ENCODE measurements at regions not wholly inside any gene's neighbourhood (a gene's known extent, or its start where the extent isn't known, plus 50 kb on each side); places are given as distances from the start of the nearest gene placed in this dataset.

DNA sequence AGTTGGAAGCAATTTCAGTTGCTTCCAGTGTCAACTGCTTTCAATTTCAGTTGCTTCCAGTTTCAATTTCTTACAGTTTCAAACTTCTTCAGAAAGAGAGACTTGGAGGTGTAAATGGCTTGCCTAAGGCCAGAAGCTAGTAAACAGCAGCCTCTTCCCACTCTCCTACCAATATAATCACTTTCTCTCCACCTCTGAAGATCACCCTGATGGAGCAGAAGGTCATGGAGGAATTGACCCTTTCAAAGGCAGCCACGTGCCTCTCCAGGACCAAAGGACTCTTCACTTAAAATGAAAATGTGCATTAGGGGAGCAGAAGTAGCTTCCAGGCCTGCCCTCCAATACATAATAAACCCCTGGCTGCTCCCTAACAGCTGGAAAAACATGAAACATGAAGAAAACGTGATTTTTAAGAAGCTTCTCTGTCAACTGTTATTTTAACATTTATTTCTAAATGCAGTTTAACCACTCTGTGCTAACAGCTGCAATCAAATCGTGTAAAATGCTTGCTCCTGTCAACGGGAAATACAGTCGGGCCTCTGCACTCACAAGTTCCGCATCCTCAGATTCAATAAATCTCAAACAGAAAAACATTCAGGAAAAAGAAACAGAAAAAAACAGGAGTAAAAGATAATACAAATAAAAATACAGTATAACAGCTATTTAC, 1020.6 kb downstream of the XPNPEP1 start:
- in situ Hi-C loops (cut with HindIII; ENCODE audit: low sequenced_read_pairs), result no loop called here

DNA sequence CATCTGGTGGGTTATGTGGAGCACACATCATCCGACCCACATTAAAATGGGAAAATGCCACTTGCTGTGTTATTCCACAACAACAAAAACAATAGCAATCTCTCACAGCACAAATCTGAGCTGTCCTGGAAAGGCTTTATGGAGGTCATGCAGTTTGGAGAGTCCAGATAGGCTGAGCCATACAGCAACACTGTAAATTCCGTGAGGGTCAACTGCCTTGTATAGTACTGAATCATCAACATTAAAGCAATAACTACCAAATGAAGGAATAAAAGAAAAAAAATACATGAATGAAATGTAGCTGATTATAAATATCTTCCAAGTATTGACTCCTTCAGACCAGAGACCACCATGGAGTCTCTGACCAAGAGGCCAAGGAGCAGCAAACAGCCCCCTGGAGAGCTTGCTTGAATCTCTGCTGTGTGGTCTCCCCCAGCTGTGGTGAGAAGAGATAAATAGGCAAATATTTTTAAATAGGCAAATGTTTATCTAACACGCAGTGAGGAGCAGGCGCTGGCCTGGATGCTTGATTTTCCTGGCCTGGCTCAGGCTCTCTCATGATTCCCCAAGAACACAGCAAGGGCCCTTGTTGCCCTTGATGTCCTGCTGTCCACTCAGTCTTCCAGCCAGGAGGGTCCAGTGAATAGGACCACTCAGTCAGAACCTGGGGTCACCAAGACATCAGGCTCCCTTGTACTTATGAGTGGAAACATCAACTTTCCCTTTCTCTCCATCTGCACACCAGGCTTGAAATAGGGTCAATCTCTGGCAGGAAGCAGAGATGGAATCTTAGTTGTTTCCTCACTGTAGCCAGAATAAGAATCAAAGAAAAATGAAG, 1021.3 kb downstream of the XPNPEP1 start:
- in situ Hi-C loops (cut with HindIII; ENCODE audit: low sequenced_read_pairs), result no loop called here

DNA sequence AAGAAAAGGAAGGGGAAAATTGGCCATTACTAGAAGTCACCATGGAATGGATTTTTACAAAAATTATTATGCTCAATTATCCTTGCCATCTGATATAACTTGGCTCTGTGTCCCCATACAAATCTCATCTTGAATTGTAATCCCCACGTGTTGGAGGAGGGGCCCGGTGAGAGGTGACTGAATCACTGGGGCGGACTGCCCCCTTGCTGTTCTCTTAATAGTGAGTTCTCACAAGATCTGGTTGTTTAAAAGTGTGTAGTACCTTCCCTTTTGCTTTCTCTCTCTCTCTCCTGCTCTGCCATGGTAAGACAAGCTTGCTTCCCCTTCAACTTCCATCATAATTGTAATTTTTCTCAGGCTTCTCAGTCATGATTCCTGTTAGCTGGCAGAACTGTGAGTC, 1023.6 kb downstream of the XPNPEP1 start:
- in situ Hi-C loops (cut with HindIII; ENCODE audit: low sequenced_read_pairs), result no loop called here

DNA sequence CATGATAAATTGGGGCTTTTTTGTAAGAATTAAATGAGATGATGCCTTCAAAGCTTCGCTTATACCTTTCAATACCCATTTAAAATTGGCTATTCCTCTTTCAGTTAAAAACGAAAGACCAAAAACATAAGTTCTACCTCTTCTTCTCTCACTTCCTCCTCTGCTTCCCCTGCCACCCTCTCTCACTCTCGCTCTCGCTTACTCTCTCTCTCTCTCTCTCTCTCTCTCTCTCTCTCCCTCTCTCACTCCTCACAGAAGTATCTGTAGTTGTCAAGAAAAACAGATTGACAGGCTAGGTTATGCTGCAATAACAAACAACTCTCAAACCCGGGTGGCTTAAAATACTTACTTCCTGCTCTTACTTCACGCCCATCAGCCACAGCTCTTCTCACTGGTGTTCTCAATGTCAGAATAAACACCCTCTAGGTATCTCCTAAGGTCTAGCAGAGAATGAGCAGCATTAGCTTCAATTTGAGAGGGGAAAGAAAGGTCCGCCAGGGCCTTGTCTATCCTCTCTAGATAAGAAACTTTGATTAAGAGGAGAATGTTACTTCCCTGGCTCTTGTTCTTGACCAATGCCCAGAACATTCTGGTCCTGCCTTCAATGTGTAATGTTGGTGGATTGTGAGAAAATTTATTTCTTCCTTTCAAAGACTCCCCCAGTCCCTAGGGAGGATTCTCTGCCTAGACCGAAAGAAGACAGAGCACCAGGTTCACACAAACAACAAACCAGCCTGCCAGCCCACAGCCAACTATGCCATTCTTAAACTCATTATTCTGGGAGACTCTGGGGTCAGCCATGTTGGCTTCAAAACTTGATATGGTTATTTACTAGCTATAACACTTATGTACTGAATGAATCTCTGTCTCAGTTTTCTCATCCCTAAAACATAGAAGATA, 1028.7 kb downstream of the XPNPEP1 start:
- in situ Hi-C loops (cut with HindIII; ENCODE audit: low sequenced_read_pairs), result no loop called here

DNA sequence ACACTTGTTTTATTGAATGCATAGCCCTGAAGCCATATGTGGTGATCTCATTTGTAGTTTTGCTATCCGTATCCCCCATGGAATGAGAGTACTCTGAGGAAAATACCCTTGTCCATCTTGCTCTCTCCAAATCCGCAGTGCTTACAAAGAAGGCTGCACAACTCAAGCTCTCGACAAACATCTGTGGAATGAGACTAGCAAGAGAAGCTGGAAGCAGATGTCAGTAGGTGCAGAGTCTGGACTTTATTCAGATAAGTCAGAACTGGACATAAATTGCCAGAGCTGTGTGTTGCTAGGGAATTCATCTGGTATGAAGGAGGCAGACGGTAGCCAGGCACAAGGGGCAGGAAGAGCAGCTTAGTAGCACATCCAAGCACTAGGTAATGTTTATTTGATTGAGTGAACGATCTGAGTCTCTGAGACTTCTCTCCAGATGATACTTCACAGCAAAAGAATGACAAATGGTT, 1046.2 kb downstream of the XPNPEP1 start:
- in situ Hi-C loops (cut with HindIII; ENCODE audit: low sequenced_read_pairs), result no loop called here

DNA sequence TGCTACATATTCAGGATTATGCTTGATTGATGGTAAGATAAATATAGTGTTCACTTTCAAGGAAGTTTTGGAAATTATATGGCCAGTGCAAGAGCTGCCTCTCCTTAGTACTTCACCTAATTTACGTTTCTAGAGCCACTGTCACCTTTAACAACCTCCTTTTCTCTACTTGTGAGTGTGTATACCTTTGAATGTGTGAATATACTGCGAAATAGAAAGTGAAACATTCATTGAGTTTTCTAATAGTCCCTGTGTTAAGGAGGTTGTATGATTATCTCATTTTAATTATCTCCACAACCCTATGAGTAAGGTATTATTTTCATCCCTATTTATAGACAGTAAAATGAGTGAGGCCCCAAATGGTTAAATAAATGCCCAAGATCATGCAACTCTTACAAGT, 1050.5 kb downstream of the XPNPEP1 start:
- in situ Hi-C loops (cut with HindIII; ENCODE audit: low sequenced_read_pairs), result no loop called here

DNA sequence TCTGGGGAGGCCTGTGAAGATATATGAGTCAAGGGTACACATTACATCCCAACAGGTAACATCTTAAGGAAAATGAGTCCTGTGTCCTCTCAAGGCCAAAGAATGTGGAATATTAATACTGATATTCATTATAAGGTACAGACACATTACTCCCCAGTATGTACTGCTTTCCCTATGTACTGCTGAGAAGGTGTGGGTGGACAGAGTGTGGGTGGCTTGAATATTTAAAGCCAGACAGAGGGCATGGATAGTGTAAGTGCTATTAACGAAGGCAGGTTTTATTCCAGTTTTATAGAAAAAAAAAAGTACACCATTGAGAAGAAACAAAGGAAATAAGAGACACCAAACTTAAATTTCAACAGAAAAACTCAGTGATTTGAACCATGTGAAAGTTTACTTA, 1054.4 kb downstream of the XPNPEP1 start:
- in situ Hi-C loops (cut with HindIII; ENCODE audit: low sequenced_read_pairs), result no loop called here

DNA sequence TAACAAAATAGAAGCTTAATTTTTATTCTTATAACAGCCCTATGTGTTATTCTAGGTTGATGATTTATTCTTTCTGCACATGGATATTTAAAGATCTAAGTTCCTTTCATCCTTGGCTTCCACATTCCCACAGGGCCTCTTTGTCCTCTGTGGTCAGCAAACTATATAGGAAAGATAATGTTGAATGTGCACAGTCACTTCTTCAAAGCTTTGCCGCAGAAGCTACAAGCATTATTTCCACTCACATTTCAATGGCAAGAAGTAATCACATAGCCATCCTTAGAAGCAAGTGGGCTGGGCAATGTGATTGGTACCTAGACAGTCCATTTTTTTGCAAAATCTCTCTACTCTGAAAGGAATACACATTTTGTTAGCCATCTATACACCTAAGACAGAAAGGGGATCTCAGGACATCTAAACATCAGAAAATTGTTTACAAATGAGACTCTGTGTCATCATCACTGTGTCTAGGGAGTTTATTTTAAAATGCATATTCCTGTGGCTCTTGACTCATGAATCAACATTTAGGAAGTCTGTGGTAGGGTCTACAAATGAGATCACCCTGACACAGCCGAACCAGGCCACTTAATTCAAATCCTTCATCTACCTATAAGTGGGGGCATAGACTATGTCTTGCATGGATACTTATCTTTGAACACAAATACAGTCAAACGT, 1060.5 kb downstream of the XPNPEP1 start:
- in situ Hi-C loops (cut with HindIII; ENCODE audit: low sequenced_read_pairs), result no loop called here

DNA sequence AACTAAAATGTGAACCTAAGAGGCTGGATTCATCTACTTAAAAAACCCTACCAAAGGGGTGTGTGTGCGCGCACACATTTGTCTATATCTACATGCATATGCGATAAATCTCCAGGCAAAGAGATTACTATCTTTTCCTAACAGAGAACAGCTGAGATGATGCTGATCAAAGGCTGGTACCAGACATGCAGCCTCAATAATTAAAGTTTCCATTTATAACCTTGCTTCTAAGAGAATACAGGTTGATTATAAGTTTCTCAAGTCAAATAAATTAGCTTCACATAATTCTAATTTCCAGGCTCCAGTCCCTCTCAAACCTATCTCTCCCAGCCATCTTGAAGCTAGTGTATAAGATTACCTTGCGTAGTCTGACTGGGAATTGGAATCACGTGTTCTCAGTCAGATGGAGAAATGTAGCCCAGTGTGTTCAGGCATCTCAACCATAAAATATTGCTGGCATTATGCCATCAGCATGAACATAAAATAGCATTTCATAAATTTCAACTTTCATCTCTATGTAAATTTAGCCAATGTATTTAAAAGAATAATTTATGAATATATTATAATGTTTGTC, 1062.0 kb downstream of the XPNPEP1 start:
- in situ Hi-C loops (cut with HindIII; ENCODE audit: low sequenced_read_pairs), result no loop called here

DNA sequence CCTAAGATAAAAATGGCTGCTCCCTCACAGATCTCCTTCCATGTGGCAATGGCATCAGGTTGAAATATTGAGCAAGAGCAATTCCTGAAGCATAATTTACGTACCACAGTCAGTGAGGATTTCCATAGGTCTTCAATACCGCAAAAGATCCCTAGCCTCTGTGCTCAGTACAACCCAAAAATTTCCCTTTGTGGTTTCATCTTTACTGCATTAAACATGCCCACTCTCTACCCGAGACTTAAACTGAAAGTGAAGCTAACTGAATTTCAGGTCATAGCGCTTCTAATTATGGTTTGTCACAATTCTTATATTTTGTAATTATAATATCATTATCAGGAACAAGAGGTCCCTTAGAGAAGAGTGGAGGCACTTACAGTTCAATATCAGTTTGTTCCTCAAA, 1071.1 kb downstream of the XPNPEP1 start:
- in situ Hi-C loops (cut with HindIII; ENCODE audit: low sequenced_read_pairs), result no loop called here

DNA sequence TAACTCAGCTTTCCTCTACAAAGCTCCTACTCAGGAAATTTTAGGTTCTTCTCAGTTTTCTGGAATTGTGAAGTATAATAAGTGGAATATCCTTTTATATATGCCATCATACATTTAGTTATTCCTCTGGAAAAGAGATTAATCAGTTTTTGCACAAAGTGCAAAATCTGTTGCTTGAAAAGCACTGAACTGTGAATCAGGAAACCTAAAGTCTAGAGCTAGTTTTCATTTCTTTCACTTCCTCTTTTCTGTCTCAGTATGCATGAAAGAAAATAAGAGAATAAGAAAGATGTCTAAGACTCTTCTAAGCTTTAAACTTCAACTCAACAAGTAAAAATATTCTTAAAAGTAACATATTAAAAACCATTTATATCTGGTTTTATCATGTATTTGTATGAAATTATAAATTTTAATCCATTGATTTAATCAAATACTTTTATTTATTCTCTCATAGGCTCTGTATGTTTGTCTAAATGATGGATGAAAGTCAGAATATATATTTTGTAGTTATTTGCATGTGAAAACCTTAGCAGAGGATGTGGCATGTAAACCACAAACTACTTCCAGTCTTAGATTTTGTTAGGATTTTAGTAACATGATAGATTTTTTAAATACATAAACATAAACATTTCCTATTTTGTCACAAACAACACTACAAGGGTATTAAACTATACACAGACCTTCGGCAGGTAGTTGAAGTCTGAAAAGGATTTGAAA, 1073.0 kb downstream of the XPNPEP1 start:
- in situ Hi-C loops (cut with HindIII; ENCODE audit: low sequenced_read_pairs), result no loop called here

DNA sequence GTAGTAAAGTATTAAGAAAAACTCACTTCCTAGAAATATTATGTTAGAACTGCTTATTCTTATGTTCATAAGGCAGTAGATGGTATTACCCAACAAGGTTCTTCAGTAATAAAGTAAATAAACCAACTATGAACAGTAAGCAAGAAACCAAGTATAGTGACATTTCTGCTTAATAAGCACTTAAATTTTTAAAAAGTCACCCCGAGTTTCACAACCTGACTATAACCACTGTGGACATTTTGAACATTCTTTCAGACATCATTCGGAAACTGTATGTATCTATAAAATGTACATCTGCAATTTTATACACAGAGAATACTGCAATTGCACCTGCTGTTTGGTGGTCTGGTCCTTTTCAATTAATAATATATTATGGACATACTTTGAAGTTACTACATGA, 1073.6 kb downstream of the XPNPEP1 start:
- in situ Hi-C loops (cut with HindIII; ENCODE audit: low sequenced_read_pairs), result no loop called here

DNA sequence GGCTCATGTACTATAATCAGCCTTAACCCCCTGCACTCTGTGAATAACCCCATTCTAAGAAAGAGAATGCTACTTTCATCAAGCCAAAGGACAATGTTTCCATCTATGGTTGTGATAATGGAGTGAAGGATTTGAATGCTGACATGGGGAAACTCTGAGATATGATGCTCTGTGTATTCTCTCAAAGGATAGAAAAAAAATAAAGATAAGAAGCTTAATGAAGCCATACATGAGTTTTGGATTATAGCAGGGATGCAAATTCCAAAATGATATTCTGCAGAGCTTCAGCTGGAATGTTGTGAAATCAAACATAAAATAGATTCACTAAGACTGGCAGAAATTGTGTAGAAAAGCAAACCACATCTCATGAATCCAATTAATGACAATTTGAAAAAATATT, 1074.1 kb downstream of the XPNPEP1 start:
- in situ Hi-C loops (cut with HindIII; ENCODE audit: low sequenced_read_pairs), result no loop called here

DNA sequence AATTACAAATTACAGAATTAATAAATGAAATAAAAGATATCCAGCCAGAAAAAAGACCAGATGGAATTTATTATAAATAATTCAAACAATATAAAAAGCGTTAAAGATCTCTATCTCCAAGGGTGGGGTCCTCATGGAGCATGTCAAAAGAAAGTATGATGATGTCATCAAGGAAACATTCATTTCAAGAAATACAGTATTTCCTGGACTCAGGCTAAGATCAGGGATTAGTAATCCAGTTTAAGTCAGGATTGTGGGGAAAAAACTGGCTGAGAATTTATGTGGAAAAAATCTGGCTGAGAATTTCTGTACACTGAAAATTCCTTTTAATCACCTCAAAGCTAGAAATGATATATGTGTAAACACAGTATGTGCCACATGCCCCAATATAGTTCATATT, 1075.3 kb downstream of the XPNPEP1 start:
- in situ Hi-C loops (cut with HindIII; ENCODE audit: low sequenced_read_pairs), result no loop called here

DNA sequence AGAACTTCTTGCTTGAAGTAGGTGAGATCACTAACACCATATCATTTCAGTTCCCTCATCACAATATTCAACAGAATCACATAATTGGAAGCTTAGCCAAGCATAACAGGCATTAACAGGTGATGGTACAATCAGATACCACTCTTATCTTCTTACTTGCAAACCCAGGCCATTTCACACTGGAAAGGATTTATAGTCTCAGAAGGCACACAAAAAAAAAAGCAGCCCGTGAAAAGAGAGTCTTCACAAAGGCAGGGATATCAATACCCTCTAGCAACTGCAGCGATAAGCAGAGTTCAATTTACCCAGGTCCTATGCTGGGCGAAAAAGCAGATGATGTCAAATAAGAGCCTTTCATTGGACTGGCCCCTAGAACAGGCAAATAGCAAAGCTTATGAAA, 1082.4 kb downstream of the XPNPEP1 start:
- in situ Hi-C loops (cut with HindIII; ENCODE audit: low sequenced_read_pairs), result no loop called here

DNA sequence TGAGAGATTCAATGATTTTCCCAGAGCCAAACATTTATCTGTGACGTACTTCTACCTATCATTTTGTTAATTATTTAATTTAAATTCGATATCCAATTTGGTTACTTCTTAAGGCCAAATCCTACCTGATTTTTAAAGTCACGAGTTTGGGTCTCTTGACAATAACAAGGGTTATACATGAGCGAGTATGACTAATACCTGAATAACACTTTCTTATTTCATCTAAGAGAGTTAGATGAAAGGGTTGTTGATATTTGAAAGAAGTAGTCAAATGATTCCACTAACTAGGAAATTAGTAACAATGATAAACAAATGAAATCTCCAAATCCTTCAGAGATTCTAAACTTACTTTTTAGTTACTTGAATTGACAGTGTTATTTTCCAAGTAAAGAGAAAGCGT, 1086.9 kb downstream of the XPNPEP1 start:
- in situ Hi-C loops (cut with HindIII; ENCODE audit: low sequenced_read_pairs), result no loop called here

DNA sequence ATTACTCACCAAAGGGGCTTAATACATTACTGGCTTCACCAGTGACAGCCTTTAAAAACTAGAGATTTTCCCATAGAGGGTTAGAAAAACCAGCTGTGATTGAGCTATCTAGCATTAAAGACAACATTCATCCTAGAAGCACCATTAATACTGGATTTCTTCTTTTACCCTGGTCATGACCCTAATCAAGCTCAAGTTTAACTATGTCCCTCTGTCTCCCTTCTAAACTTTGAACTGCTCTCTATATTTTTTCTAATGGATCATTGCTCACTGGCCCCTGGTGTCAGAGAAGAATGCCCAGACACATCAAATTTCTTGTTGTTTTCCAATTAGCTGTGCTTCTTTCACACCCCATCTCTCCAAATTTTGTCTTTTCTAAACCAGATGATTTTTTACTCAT, 1101.3 kb downstream of the XPNPEP1 start:
- in situ Hi-C loops (cut with HindIII; ENCODE audit: low sequenced_read_pairs), result no loop called here

DNA sequence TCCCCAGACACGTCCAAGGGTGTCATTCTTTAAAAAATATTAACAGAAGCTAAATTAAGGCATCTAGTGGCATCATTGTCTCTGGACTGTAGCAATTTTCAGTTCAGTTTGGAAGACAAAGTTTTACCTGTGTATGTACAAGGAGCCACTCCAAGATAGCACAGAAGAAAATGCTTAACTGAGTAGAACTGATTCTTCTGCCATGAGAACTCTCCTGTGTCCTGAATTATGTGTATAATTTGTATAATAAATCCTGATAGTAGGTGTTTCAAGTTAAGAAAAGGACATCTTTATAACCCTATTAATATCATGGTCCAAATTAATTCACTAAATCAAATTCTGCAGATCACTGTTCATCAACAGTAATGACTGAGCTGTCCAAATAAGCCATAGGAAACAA, 1104.0 kb downstream of the XPNPEP1 start:
- in situ Hi-C loops (cut with HindIII; ENCODE audit: low sequenced_read_pairs), result no loop called here

DNA sequence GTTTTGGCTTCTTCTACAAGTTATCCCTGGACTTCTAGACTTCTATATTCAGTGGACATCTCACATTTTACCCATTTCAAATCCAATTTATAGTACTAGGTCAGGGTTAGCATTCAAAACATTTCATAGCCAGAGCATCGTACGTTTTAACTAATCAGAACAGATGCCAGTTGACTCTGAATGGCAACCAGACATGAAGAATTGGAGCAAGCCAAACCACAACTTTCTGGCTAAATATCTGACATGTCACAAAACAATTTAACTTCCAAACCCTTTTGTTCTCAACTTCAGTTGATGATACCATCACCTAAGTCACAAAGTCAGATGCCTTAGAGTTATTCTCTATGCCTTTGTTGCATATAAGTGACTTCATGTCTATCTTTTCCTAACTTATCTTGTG, 1105.7 kb downstream of the XPNPEP1 start:
- in situ Hi-C loops (cut with HindIII; ENCODE audit: low sequenced_read_pairs), result no loop called here

DNA sequence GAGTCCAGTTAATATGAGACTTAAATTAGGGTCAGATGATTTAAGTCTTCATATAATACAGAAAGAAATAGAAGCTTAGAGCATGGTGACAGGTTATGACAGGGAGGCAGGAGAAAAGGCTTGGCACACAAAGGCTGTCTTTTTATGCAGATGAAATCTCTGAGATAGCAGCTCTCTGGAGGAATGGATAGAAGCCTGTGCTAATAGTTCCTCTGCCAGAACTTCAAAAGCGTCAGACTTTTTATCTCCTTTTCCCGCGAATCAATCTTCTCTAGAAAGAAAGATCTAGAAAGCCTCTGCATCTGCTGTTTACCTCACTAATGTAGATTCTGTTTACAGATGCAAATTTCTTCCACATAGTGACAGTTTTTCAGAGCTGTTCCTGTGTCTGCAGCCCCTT, 1106.2 kb downstream of the XPNPEP1 start:
- in situ Hi-C loops (cut with HindIII; ENCODE audit: low sequenced_read_pairs), result no loop called here

Measured in DLD1 (cell line).